Kidney epithelial cell (primary cell): ENCODE measurements at regions not wholly inside any gene's neighbourhood (a gene's known extent, or its start where the extent isn't known, plus 50 kb on each side); places are given as distances from the start of the nearest gene placed in this dataset.
"Not testable (repeated sequence)": the region's sequence is repeated elsewhere in the genome, so short reads cannot be mapped to it uniquely, and the experiment has no call there.

Source experiments
- DNase-seq: peaks from one replicate; pipeline ENCODE4 v3.0.0-alpha.2; 2010; ENCODE audit warnings: low read depth
- H3K27me3 ChIP-seq: 2 replicates; pipeline ENCODE4 v1.6.0; 2011; ENCODE audit warnings: low read length; ENCODE audit not compliant: control insufficient read depth, insufficient read depth
- H3K36me3 ChIP-seq: 2 replicates; pipeline ENCODE4 v1.5.1; 2011; ENCODE audit warnings: low read length; ENCODE audit not compliant: control insufficient read depth, insufficient read depth
- H3K4me3 ChIP-seq: 2 replicates; pipeline ENCODE4 v1.5.1; 2011; ENCODE audit warnings: low read depth, mild to moderate bottlenecking, control low read depth, low read length
- TF ChIP-seq, protein P1 (sequence below): IDR thresholded peaks from 2 replicates; pipeline ENCODE4 v1.5.1; 2011; ENCODE audit warnings: mild to moderate bottlenecking, moderate library complexity, low read length, control low read depth, inconsistent platforms; ENCODE audit not compliant: insufficient read depth, poor library complexity, severe bottlenecking

DNA sequence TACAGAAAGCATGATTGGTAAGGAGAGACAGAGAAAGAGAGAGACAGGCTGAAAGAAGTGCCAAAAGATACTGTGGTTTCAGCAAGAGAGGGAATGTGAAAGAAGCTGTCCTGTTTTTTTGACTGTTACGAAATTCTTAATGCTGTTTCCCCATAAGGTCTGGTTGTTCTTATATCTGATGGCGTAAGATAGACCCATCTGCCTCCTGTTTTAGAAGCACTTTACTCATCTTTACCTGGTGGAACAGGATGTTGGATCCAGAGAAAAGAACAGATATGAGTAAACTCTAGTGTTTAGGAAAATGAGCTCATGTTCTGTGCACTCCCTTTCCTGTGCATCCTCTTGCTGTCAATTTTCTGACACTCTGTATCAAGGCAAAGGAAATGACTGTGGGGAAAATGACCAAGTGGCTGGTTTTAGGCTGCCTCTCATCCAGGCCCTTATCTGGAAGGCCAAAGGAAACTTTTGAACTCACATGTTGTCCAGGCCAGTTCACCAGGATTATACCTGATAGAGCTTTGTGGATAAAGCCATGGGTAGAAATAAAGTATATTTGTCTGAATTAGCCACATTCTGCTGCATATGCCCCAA, 311.7 kb upstream of the HTR2C start:
- TF ChIP-seq, protein P1, sequence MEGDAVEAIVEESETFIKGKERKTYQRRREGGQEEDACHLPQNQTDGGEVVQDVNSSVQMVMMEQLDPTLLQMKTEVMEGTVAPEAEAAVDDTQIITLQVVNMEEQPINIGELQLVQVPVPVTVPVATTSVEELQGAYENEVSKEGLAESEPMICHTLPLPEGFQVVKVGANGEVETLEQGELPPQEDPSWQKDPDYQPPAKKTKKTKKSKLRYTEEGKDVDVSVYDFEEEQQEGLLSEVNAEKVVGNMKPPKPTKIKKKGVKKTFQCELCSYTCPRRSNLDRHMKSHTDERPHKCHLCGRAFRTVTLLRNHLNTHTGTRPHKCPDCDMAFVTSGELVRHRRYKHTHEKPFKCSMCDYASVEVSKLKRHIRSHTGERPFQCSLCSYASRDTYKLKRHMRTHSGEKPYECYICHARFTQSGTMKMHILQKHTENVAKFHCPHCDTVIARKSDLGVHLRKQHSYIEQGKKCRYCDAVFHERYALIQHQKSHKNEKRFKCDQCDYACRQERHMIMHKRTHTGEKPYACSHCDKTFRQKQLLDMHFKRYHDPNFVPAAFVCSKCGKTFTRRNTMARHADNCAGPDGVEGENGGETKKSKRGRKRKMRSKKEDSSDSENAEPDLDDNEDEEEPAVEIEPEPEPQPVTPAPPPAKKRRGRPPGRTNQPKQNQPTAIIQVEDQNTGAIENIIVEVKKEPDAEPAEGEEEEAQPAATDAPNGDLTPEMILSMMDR = no peak
- no peak overlapping the region for H3K4me3 ChIP-seq
- no peak for DNase-seq
- H3K27me3 ChIP-seq = no peaks in the 10 kb centered on the region
- H3K36me3 ChIP-seq = no peaks in the 10 kb centered on the region

DNA sequence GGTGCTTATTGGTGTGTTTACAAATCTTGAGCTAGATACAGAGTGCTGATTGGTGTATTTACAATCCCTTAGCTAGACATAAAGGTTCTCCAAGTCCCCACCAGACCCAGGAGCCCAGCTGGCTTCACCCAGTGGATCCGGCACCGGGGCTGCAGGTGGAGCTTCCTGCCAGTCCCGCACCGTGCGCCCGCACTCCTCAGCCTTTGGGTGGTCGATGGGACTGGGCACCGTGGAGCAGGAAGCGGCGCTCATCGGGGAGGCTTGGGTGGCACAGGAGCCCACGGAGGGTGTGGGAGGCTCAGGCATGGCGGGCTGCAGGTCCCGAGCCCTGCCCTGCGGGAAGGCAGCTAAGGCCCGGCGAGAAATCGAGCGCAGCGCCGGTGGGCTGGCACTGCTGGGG, 313.5 kb upstream of the HTR2C start:
- DNase-seq, H3K27me3 ChIP-seq, H3K4me3 ChIP-seq, H3K36me3 ChIP-seq: not testable (repeated sequence)

DNA sequence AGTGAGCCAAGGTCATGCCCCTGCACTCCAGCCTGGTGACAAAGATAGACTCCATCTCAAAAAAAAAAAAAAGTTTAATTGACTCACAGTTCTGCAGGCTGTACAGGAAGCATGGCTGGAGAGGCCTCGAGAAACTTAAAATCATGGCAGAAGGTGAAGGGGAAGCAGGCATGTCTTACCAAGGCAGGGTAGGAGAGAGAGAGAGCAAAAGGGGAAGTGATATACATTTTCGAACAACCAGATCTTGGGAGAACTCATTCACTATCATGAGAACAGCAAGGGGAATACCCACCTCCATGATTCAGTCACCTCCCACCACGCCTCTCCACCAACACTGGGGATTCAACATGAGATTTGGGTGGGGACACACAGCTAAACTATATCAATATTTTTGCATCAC, 315.2 kb upstream of the HTR2C start:
- DNase-seq = no peak
- Histone ChIP-seq H3K36me3 (no peaks in the 10 kb centered on the region), H3K27me3 (no peaks in the 10 kb centered on the region), H3K4me3 (no peak overlapping the region)
- TF ChIP-seq, protein P1 = no peak

DNA sequence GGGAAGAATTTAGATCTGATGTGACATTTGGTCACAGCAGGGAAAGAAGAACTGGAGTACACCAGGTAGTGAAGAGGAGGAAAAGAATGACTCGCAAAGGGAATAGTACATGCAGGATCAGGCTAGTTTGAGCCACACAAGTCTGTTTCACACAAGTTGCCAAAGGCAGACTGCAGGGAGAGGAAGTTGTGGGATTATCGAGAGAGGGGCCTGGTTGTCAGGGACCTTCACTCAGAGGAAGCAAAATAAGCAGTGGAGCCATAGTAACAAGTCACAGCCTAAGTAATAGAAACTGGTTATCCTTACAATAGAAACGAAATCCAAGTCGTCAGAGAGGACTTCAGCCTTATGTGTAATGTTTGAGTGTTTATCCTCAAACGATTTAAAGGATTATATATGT, 316.7 kb upstream of the HTR2C start:
- no peak for DNase-seq
- no peaks in the 10 kb centered on the region for H3K27me3 ChIP-seq
- H3K36me3 ChIP-seq = no peaks in the 10 kb centered on the region
- H3K4me3 ChIP-seq = no peak overlapping the region
- TF ChIP-seq, protein P1 = no peak

DNA sequence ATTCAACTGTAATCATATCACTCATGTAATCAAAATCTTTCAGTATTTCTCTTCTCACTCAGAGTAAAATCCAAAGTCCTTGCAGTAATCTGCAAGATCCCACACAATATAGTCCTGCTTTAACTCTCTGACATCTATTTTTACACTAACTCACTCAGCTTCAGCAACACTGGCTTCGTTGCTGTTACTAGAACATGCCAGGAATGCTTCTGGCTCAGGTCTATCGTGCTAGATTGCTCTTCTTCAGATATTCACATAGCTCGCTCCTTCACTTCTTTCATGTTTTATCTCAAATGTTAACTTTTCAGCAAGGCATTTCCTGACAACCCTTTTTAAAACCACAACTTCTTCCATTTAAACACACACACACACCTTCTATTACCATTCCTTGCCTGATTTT, 331.7 kb upstream of the HTR2C start:
- DNase-seq = no peak
- no peaks in the 10 kb centered on the region for H3K27me3 ChIP-seq
- TF ChIP-seq, protein P1 = no peak
- H3K36me3 ChIP-seq = no peaks in the 10 kb centered on the region
- no peak overlapping the region for H3K4me3 ChIP-seq

DNA sequence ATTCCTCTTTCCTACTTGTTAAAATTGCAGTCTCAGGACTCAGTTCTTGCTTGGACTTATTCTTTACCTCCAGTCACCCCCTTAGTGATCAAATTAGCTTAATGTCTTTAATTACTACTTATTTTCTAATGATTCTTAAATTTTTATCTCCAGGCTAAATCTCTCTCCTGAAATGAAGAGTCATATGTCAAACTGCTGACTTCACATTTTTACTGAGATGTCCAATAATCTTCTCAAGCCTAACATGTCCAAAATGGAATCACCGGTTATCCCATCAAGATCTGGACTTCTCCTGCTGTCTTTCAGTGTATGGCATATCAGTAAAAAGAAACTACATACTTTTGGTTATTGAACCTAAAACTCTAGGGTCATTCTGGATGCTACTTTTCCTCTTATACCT, 332.3 kb upstream of the HTR2C start:
- DNase-seq = no peak
- Histone ChIP-seq H3K27me3 (no peaks in the 10 kb centered on the region), H3K4me3 (no peak overlapping the region), H3K36me3 (no peaks in the 10 kb centered on the region)
- TF ChIP-seq, protein P1 = no peak
